ENCODE measurements at regions not wholly inside any gene's neighbourhood (a gene's known extent, or its start where the extent isn't known, plus 50 kb on each side); places are given as distances from the start of the nearest gene placed in this dataset.

GRCh38 chr20:12824328-12825225, 184.2 kb upstream of the SPTLC3 start:
- Mint-ChIP-seq H3K27me3 (ENCODE audit: insufficient read depth, low read depth) (peaks cover 2% of the 10 kb centered on the region), H3K27ac (no peak overlapping the region), H3K9me3 (no peaks in the 10 kb centered on the region), H3K36me3 (no peaks in the 10 kb centered on the region), H3K4me1 (no peaks in the 10 kb centered on the region), H3K4me3 (no peak overlapping the region)
- no peak overlapping the region for H2AFZ ChIP-seq (replicated peaks)
- DNase-seq (ENCODE audit: low spot score), result no peak
- H3K4me3 ChIP-seq, result no peak overlapping the region
- H3K4me1 ChIP-seq, result no peaks in the 10 kb centered on the region
- H3K79me2 ChIP-seq (ENCODE audit: low read depth), result no peaks in the 10 kb centered on the region
- H3K36me3 ChIP-seq, result no peaks in the 10 kb centered on the region
- no peaks in the 10 kb centered on the region for H4K20me1 ChIP-seq (ENCODE audit: low read depth)
- H3F3A ChIP-seq (ENCODE audit: low read depth), result no peaks in the 10 kb centered on the region
- no peak overlapping the region for H3K27ac ChIP-seq
- no peak overlapping the region for H3K4me2 ChIP-seq
- no peaks in the 10 kb centered on the region for H3K27me3 ChIP-seq
- H3K9me3 ChIP-seq (ENCODE audit: low read depth), result no peaks in the 10 kb centered on the region
- H3K9ac ChIP-seq, result no peak overlapping the region
- TF ChIP-seq CTCF (IDR thresholded peaks at IDR 0.05) (no peak), EZH2phosphoT487 (IDR thresholded peaks at IDR 0.05) (no peak), EZH2 (IDR thresholded peaks at IDR 0.05) (no peak)

- H3K9me3 ChIP-seq (ENCODE audit: low read depth), result no peaks in the 10 kb centered on the region
- no peaks in the 10 kb centered on the region for H4K20me1 ChIP-seq (ENCODE audit: low read depth)
- no peaks in the 10 kb centered on the region for H3K4me1 Mint-ChIP-seq
- H3K27ac ChIP-seq, result no peak overlapping the region
- H3K36me3 ChIP-seq, result no peaks in the 10 kb centered on the region
- H3K4me3 ChIP-seq, result no peak overlapping the region
- no peaks in the 10 kb centered on the region for H3K27me3 ChIP-seq
- no peaks in the 10 kb centered on the region for H3K4me1 ChIP-seq
- no peak overlapping the region for H3K4me2 ChIP-seq
- no peak overlapping the region for H3K27ac Mint-ChIP-seq
- H3K4me3 Mint-ChIP-seq, result no peak overlapping the region
- H3K79me2 ChIP-seq (ENCODE audit: low read depth), result no peaks in the 10 kb centered on the region
- H3F3A ChIP-seq (ENCODE audit: low read depth), result no peaks in the 10 kb centered on the region
- H2AFZ ChIP-seq (replicated peaks), result no peak overlapping the region
- H3K9ac ChIP-seq, result no peak overlapping the region
- no peak for DNase-seq (ENCODE audit: low spot score)
- H3K27me3 Mint-ChIP-seq (ENCODE audit: insufficient read depth, low read depth), result peaks cover 1% of the 10 kb centered on the region
- no peaks in the 10 kb centered on the region for H3K9me3 Mint-ChIP-seq
- H3K36me3 Mint-ChIP-seq, result no peaks in the 10 kb centered on the region
- no peak for TF ChIP-seq EZH2phosphoT487 (IDR thresholded peaks at IDR 0.05)
- no peak for TF ChIP-seq CTCF (IDR thresholded peaks at IDR 0.05)
- no peak for TF ChIP-seq EZH2 (IDR thresholded peaks at IDR 0.05)
Observed at GRCh38 chr20:12825226-12825595, 183.6 kb upstream of the SPTLC3 start.

- H3K9me3 Mint-ChIP-seq, result no peaks in the 10 kb centered on the region
- Histone ChIP-seq H3K27ac (no peak overlapping the region), H3F3A (ENCODE audit: low read depth) (no peaks in the 10 kb centered on the region), H3K9ac (no peak overlapping the region), H2AFZ (replicated peaks) (no peak overlapping the region), H3K9me3 (ENCODE audit: low read depth) (no peaks in the 10 kb centered on the region), H3K79me2 (ENCODE audit: low read depth) (no peaks in the 10 kb centered on the region), H4K20me1 (ENCODE audit: low read depth) (no peaks in the 10 kb centered on the region), H3K4me2 (no peak overlapping the region), H3K4me1 (no peaks in the 10 kb centered on the region), H3K27me3 (no peaks in the 10 kb centered on the region), H3K4me3 (no peak overlapping the region), H3K36me3 (no peaks in the 10 kb centered on the region)
- DNase-seq (ENCODE audit: low spot score), result no peak
- H3K4me3 Mint-ChIP-seq, result no peak overlapping the region
- H3K36me3 Mint-ChIP-seq, result no peaks in the 10 kb centered on the region
- no peaks in the 10 kb centered on the region for H3K27me3 Mint-ChIP-seq (ENCODE audit: insufficient read depth, low read depth)
- TF ChIP-seq EZH2 (IDR thresholded peaks at IDR 0.05) (no peak), CTCF (IDR thresholded peaks at IDR 0.05) (no peak), EZH2phosphoT487 (IDR thresholded peaks at IDR 0.05) (no peak)
- no peak overlapping the region for H3K27ac Mint-ChIP-seq
- H3K4me1 Mint-ChIP-seq, result no peaks in the 10 kb centered on the region
Observed at GRCh38 chr20:12827816-12828385, 180.9 kb upstream of the SPTLC3 start.
